GM23338 (cell line): ENCODE measurements at regions not wholly inside any gene's neighbourhood (a gene's known extent, or its start where the extent isn't known, plus 50 kb on each side); places are given as distances from the start of the nearest gene placed in this dataset.

ENCODE experiments used
- ATAC-seq: fragments of 200-7000 bp; cut with Tn5 transposase; 3 replicates; pipeline ENCODE4 v1.9.1; 2020
- DNase-seq: peaks from one replicate; pipeline ENCODE4 v3.0.0-alpha.2; 2015; ENCODE audit warnings: low spot score
- H2AFZ ChIP-seq: fragments of 200-600 bp; sonication (generic); 2 replicates; pipeline ENCODE4 v1.8.0; 2016; ENCODE audit warnings: antibody characterized with exemption, mild to moderate bottlenecking, moderate library complexity
- H3F3A ChIP-seq: fragments of 200-600 bp; sonication (generic); replicated peaks from 2 replicates; pipeline ENCODE4 v1.8.0; 2017; ENCODE audit warnings: antibody characterized with exemption, mixed run types, low read depth
- H3K27ac ChIP-seq: fragments of 200-600 bp; sonication (generic); 2 replicates; pipeline ENCODE4 v1.6.1; 2016; ENCODE audit warnings: low read depth
- H3K27me3 ChIP-seq: fragments of 200-600 bp; sonication (generic); 2 replicates; pipeline ENCODE4 v1.8.0; 2016; ENCODE audit warnings: mild to moderate bottlenecking, mixed run types, moderate library complexity; ENCODE audit not compliant: insufficient read depth
- H3K36me3 ChIP-seq: fragments of 200-600 bp; sonication (generic); 2 replicates; pipeline ENCODE4 v1.8.0; 2016; ENCODE audit warnings: mild to moderate bottlenecking; ENCODE audit not compliant: insufficient read depth
- H3K4me1 ChIP-seq: fragments of 200-600 bp; sonication (generic); 2 replicates; pipeline ENCODE4 v1.8.0; 2016; ENCODE audit warnings: mild to moderate bottlenecking, moderate library complexity; ENCODE audit not compliant: insufficient read depth
- H3K4me2 ChIP-seq: fragments of 200-600 bp; sonication (generic); 2 replicates; pipeline ENCODE4 v1.7.1; 2017; ENCODE audit warnings: mixed run types
- H3K4me3 ChIP-seq: fragments of 200-600 bp; sonication (generic); 2 replicates; pipeline ENCODE4 v1.6.1; 2016; ENCODE audit warnings: mixed run types
- H3K79me2 ChIP-seq: fragments of 200-600 bp; sonication (generic); replicated peaks from 2 replicates; pipeline ENCODE4 v1.8.0; 2017; ENCODE audit warnings: mild to moderate bottlenecking; ENCODE audit not compliant: insufficient read depth
- H3K9me2 ChIP-seq: fragments of 200-600 bp; sonication (generic); 2 replicates; pipeline ENCODE4 v1.8.0; 2017; ENCODE audit not compliant: insufficient read depth
- H4K20me1 ChIP-seq: fragments of 200-600 bp; sonication (generic); replicated peaks from 2 replicates; pipeline ENCODE4 v1.8.0; 2017; ENCODE audit warnings: mild to moderate bottlenecking; ENCODE audit not compliant: insufficient read depth
- H3K27ac Mint-ChIP-seq: 2 replicates; pipeline ENCODE4 v1.8.0; 2020; ENCODE audit warnings: inconsistent platforms, mild to moderate bottlenecking, moderate library complexity, mixed read lengths
- H3K27me3 Mint-ChIP-seq: 3 replicates; pipeline ENCODE4 v1.8.0; 2022; ENCODE audit warnings: low read depth, mild to moderate bottlenecking, moderate library complexity, mixed read lengths, inconsistent platforms; ENCODE audit not compliant: insufficient read depth, poor library complexity
- H3K36me3 Mint-ChIP-seq: 3 replicates; pipeline ENCODE4 v1.8.0; 2021; ENCODE audit warnings: low read depth, mild to moderate bottlenecking, inconsistent platforms, moderate library complexity, mixed read lengths
- H3K4me1 Mint-ChIP-seq: 3 replicates; pipeline ENCODE4 v1.8.0; 2020; ENCODE audit warnings: mild to moderate bottlenecking, inconsistent platforms, mixed read lengths
- H3K4me3 Mint-ChIP-seq: 3 replicates; pipeline ENCODE4 v1.8.0; 2021; ENCODE audit warnings: moderate library complexity, mild to moderate bottlenecking, inconsistent platforms, mixed read lengths
- H3K9me3 Mint-ChIP-seq: 3 replicates; pipeline ENCODE4 v1.8.0; 2020; ENCODE audit warnings: moderate library complexity, mild to moderate bottlenecking, inconsistent platforms, mixed read lengths
- CREB1 ChIP-seq: fragments of 250-450 bp; sonication (Bioruptor Pico); IDR thresholded peaks from 2 replicates; pipeline ENCODE4 v1.5.0; 2020; ENCODE audit warnings: low read depth, mild to moderate bottlenecking, moderate library complexity
- CTCF ChIP-seq, 2 experiments: fragments of 200-600 bp in 1 of 2; sonication (generic) in 1 of 2; conservative IDR thresholded peaks; 2 replicates each; pipeline versions ENCODE4 v1.5.1 to v1.6.1; 2016 to 2017; ENCODE audit warnings: antibody characterized with exemption in 2 of 2, low read depth in 2 of 2, mild to moderate bottlenecking in 2 of 2, moderate library complexity in 1 of 2
- ETS1 ChIP-seq: IDR thresholded peaks from 2 replicates; pipeline ENCODE4 v1.6.1; 2016; ENCODE audit warnings: antibody characterized with exemption
- EZH2 ChIP-seq: fragments of 200-600 bp; sonication (generic); IDR thresholded peaks from one replicate; pipeline ENCODE4 v1.8.0; 2017; ENCODE audit warnings: antibody characterized with exemption, mild to moderate bottlenecking, low read depth; ENCODE audit not compliant: unreplicated experiment
- EZH2phosphoT487 ChIP-seq: fragments of 200-600 bp; sonication (generic); IDR thresholded peaks from one replicate; pipeline ENCODE4 v1.8.1; 2018; ENCODE audit warnings: antibody characterized with exemption; ENCODE audit not compliant: unreplicated experiment
- JUNB ChIP-seq: IDR thresholded peaks from one replicate; pipeline ENCODE4 v1.6.1; 2016; ENCODE audit warnings: antibody characterized with exemption; ENCODE audit not compliant: unreplicated experiment
- NANOG ChIP-seq: IDR thresholded peaks from 2 replicates; pipeline ENCODE4 v1.6.1; 2016; ENCODE audit warnings: antibody characterized with exemption, borderline replicate concordance
- POLR2AphosphoS5 ChIP-seq: IDR thresholded peaks from 2 replicates; pipeline ENCODE4 v1.6.1; 2016; ENCODE audit warnings: antibody characterized with exemption, low read depth
- REST ChIP-seq: IDR thresholded peaks from one replicate; pipeline ENCODE4 v1.6.1; 2018; ENCODE audit warnings: antibody characterized with exemption; ENCODE audit not compliant: unreplicated experiment
- STAT1 ChIP-seq: IDR thresholded peaks from one replicate; pipeline ENCODE4 v1.6.1; 2016; ENCODE audit warnings: antibody characterized with exemption; ENCODE audit not compliant: unreplicated experiment
- ZNF114 ChIP-seq: fragments of 250-450 bp; sonication (Bioruptor Pico); IDR thresholded peaks from 2 replicates; pipeline ENCODE4 v1.5.0; 2020; ENCODE audit warnings: mild to moderate bottlenecking, moderate library complexity
- ZNF331 ChIP-seq: fragments of 250-450 bp; sonication (Bioruptor Pico); IDR thresholded peaks from 2 replicates; pipeline ENCODE4 v1.5.0; 2020; ENCODE audit warnings: low read depth, mild to moderate bottlenecking, moderate library complexity
- ZNF462 ChIP-seq: fragments of 250-450 bp; sonication (Bioruptor Pico); IDR thresholded peaks from 2 replicates; pipeline ENCODE4 v1.5.0; 2020; ENCODE audit warnings: mild to moderate bottlenecking, moderate library complexity

- Mint-ChIP-seq H3K9me3 (no peaks in the 10 kb centered on the region), H3K4me3 (no peak overlapping the region), H3K4me1 (peaks cover 38% of the 10 kb centered on the region), H3K36me3 (peaks cover 8% of the 10 kb centered on the region; the same call in 2 of the 3 replicates), H3K27ac (no peak overlapping the region), H3K27me3 (no peaks in the 10 kb centered on the region)
- TF ChIP-seq NANOG: no peak
- no peak for TF ChIP-seq CREB1
- no peak for TF ChIP-seq ZNF462 (CRISPR knock-in tag)
- no peak for TF ChIP-seq EZH2
- TF ChIP-seq JUNB: no peak
- no peak for TF ChIP-seq ETS1
- no peak for TF ChIP-seq POLR2AphosphoS5
- no peak for TF ChIP-seq EZH2phosphoT487
- no peak for TF ChIP-seq ZNF331 (CRISPR knock-in tag)
- no peak for TF ChIP-seq ZNF114 (CRISPR knock-in tag)
- TF ChIP-seq CTCF (conservative IDR thresholded peaks at IDR 0.05; ENCODE audit: low read depth in 2 of 2): no peak
- TF ChIP-seq STAT1: no peak
- TF ChIP-seq REST: no peak
- H3K27me3 ChIP-seq: no peaks in the 10 kb centered on the region
- no peaks in the 10 kb centered on the region for H3F3A ChIP-seq
- H2AFZ ChIP-seq: no peak overlapping the region
- no peak for DNase-seq
- peaks cover 14% of the 10 kb centered on the region for H3K4me1 ChIP-seq
- no peak overlapping the region for H3K4me2 ChIP-seq
- no peaks in the 10 kb centered on the region for H3K79me2 ChIP-seq
- H3K36me3 ChIP-seq: no peaks in the 10 kb centered on the region; the same call in 1 of the 2 replicates
- no peaks in the 10 kb centered on the region for H4K20me1 ChIP-seq
- no peak overlapping the region for H3K4me3 ChIP-seq
- ATAC-seq: no peak
- H3K27ac ChIP-seq: no peak overlapping the region
- H3K9me2 ChIP-seq: no peaks in the 10 kb centered on the region; the same call in 1 of the 2 replicates
These were observed 117.3 kb upstream of the CADPS start for GRCh38 chr3:62992520-62992919.
